ENCODE measurements at regions not wholly inside any gene's neighbourhood (a gene's known extent, or its start where the extent isn't known, plus 50 kb on each side); places are given as distances from the start of the nearest gene placed in this dataset.

DNA sequence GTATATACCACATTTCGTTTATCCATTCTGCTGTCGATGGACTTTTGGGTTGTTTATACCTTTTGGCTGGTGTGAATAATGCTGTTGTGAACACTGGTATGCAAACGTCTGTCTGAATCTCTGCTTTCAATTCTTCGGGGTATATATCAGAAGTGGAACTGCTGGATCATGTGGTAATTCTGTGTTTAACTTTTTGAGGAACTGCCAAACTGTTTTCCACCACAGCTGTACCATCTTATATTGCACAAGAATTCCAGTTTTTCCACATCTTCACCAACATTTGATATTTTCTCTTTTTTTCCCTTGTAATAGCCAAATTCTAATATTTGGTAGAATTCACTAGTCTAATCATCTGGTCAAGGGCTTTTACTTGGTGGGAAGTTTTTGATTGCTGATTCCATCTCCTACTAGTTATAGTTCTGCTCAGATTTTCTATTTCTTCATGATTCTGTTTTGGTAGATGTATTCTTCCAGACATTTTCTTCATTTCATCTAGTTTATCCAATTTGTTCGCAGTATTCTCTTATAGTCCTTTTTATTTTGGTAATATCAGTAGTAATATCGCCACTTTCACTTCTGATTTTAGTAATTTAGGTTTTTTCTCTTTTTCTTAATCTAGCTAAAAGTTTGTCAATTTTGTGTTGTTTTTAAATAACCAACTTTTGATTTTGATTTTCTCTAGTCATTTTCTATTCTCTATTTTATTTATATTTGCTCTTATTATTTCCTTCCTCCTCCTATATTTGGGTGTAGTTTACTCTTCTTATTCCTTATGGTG, 271.2 kb downstream of the ZEB1 start:
- Histone ChIP-seq H3K4me3 (replicated peaks; ENCODE audit: insufficient read depth, low read length) (no peak overlapping the region), H3K27me3 (ENCODE audit: insufficient read depth, poor library complexity, severe bottlenecking) (no peaks in the 10 kb centered on the region), H3K27ac (replicated peaks) (no peak overlapping the region)
- peak in 1 of 2 experiments; percentile 25 for DNase-seq (ENCODE audit: low read depth in 1 of 2, low spot score in 1 of 2)
- TF ChIP-seq POLR2AphosphoS5 (IDR thresholded peaks at IDR 0.05; ENCODE audit: low read depth) (peak; percentile 60; the same call in 1 of the 2 replicates), GABPA (IDR thresholded peaks at IDR 0.05; ENCODE audit: low read depth) (no peak), SPI1 (IDR thresholded peaks at IDR 0.05; ENCODE audit: borderline replicate concordance, low read depth) (peak; percentile 96)

DNA sequence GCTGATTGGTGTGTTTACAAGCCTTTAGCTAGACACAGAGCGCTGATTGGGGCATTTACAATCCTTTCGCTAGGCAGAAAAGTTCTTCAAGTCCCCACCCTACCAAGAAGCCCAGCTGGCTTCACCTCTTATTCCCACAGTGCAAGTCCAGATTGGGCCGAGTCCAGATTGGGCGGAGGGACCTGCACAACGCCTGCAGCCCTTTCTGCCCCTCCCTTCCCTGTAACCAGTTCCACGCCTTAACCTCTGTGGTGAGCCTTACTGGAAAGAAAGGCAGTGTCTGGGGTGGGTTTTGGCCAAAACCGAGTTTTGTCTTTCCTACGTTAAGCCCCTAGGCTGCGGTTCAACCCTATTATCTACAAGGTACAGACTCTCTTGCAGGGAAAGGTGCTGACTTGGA, 268.7 kb downstream of the ZEB1 start:
- Histone ChIP-seq H3K27me3 (ENCODE audit: insufficient read depth, poor library complexity, severe bottlenecking) (no peaks in the 10 kb centered on the region), H3K4me3 (replicated peaks; ENCODE audit: insufficient read depth, low read length) (no peak overlapping the region)

DNA sequence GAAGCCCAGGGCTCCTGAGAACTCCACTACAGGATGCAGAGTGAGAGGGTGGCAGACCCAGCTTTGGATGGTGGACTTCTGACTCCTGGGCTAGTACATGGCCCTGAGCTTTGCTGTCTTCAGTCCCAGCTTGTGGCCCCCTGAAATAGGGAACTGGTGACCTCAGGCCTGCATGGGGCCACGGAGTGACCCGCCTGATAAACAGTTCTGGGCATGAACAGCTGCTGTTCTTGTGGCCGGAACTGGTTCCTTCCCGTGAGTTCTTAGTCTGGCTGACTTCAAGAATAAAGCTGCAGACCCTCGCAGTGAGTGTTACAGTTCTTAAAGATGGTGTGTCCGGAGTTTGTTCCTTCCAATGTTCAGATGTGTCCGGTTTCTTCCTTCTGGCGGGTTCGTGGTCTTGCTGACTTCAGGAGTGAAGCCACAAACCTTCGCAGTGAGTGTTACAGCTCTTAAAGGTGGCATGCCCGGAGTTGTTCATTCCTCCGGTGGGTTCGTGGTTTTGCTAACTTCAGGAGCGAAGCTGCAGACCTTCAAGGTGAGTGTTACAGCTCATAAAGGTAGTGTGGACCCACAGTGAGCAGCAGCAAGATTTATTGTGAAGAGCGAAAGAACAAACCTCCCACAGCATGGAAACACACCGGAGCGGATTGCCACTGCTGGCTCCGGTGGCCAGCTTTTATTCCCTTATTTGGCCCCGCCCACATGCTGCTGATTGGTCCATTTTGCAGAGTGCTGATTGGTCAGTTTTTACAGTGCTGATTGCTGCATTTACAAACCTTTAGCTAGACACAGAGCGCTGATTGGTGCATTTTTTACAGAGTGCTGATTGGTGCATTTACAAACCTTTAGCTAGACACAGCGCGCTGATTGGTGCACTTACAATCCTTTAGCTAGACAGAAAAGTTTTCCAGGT, 268.0 kb downstream of the ZEB1 start:
- TF ChIP-seq, protein P1, sequence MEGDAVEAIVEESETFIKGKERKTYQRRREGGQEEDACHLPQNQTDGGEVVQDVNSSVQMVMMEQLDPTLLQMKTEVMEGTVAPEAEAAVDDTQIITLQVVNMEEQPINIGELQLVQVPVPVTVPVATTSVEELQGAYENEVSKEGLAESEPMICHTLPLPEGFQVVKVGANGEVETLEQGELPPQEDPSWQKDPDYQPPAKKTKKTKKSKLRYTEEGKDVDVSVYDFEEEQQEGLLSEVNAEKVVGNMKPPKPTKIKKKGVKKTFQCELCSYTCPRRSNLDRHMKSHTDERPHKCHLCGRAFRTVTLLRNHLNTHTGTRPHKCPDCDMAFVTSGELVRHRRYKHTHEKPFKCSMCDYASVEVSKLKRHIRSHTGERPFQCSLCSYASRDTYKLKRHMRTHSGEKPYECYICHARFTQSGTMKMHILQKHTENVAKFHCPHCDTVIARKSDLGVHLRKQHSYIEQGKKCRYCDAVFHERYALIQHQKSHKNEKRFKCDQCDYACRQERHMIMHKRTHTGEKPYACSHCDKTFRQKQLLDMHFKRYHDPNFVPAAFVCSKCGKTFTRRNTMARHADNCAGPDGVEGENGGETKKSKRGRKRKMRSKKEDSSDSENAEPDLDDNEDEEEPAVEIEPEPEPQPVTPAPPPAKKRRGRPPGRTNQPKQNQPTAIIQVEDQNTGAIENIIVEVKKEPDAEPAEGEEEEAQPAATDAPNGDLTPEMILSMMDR (IDR thresholded peaks at IDR 0.05; ENCODE audit: insufficient read depth, low read length), result no peak
- TF ChIP-seq, protein P2, sequence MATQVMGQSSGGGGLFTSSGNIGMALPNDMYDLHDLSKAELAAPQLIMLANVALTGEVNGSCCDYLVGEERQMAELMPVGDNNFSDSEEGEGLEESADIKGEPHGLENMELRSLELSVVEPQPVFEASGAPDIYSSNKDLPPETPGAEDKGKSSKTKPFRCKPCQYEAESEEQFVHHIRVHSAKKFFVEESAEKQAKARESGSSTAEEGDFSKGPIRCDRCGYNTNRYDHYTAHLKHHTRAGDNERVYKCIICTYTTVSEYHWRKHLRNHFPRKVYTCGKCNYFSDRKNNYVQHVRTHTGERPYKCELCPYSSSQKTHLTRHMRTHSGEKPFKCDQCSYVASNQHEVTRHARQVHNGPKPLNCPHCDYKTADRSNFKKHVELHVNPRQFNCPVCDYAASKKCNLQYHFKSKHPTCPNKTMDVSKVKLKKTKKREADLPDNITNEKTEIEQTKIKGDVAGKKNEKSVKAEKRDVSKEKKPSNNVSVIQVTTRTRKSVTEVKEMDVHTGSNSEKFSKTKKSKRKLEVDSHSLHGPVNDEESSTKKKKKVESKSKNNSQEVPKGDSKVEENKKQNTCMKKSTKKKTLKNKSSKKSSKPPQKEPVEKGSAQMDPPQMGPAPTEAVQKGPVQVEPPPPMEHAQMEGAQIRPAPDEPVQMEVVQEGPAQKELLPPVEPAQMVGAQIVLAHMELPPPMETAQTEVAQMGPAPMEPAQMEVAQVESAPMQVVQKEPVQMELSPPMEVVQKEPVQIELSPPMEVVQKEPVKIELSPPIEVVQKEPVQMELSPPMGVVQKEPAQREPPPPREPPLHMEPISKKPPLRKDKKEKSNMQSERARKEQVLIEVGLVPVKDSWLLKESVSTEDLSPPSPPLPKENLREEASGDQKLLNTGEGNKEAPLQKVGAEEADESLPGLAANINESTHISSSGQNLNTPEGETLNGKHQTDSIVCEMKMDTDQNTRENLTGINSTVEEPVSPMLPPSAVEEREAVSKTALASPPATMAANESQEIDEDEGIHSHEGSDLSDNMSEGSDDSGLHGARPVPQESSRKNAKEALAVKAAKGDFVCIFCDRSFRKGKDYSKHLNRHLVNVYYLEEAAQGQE (IDR thresholded peaks at IDR 0.05; ENCODE audit: insufficient replicate concordance, low read depth), result no peak
- TF ChIP-seq GABPA (IDR thresholded peaks at IDR 0.05; ENCODE audit: low read depth) (no peak), SPI1 (IDR thresholded peaks at IDR 0.05; ENCODE audit: borderline replicate concordance, low read depth) (peak; percentile 29; the same call in 1 of the 2 replicates), POLR2AphosphoS5 (IDR thresholded peaks at IDR 0.05; ENCODE audit: low read depth) (no peak)
- Histone ChIP-seq H3K27me3 (ENCODE audit: insufficient read depth, poor library complexity, severe bottlenecking) (no peaks in the 10 kb centered on the region), H3K4me3 (replicated peaks; ENCODE audit: insufficient read depth, low read length) (no peak overlapping the region), H3K27ac (replicated peaks) (no peak overlapping the region)
- DNase-seq (ENCODE audit: low read depth in 1 of 2, low spot score in 1 of 2), result peak in 1 of 2 experiments; percentile 28

More for the DNA sequence above, 268.7 kb downstream of the ZEB1 start:
- H3K27ac ChIP-seq (replicated peaks), result no peak overlapping the region
- TF ChIP-seq, protein P2 (IDR thresholded peaks at IDR 0.05; ENCODE audit: insufficient replicate concordance, low read depth), result no peak
- TF ChIP-seq SPI1 (IDR thresholded peaks at IDR 0.05; ENCODE audit: borderline replicate concordance, low read depth), result no peak
- no peak for TF ChIP-seq POLR2AphosphoS5 (IDR thresholded peaks at IDR 0.05; ENCODE audit: low read depth)
- TF ChIP-seq GABPA (IDR thresholded peaks at IDR 0.05; ENCODE audit: low read depth), result no peak
- TF ChIP-seq, protein P1 (IDR thresholded peaks at IDR 0.05; ENCODE audit: insufficient read depth, low read length), result no peak
- DNase-seq (ENCODE audit: low read depth in 1 of 2, low spot score in 1 of 2), result no peak

DNA sequence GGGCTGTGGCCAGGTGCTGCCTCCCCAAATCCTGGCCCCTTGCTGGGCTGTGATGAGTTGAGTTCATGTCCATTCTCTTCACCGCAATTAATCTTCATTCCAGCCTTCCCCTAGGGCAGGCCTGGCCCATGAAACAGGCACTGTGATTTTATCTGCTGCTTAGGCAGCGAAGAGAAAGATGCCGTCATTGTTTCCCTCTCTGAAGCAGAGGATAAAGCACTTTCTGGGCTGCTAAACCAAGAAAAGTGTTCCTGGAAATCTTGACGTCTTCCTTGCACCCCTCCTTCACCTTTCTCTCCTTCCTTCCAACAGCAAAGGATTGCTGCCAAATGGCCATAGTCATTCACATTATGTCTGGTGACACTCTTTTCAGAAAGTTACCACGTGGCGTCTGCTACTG, 265.9 kb downstream of the ZEB1 start:
- Histone ChIP-seq H3K4me3 (replicated peaks; ENCODE audit: insufficient read depth, low read length) (no peak overlapping the region), H3K27me3 (ENCODE audit: insufficient read depth, poor library complexity, severe bottlenecking) (no peaks in the 10 kb centered on the region), H3K27ac (replicated peaks) (no peak overlapping the region)
- TF ChIP-seq, protein P1 (IDR thresholded peaks at IDR 0.05; ENCODE audit: insufficient read depth, low read length), result no peak
- TF ChIP-seq, protein P2 (IDR thresholded peaks at IDR 0.05; ENCODE audit: insufficient replicate concordance, low read depth), result no peak
- TF ChIP-seq GABPA (IDR thresholded peaks at IDR 0.05; ENCODE audit: low read depth) (no peak), SPI1 (IDR thresholded peaks at IDR 0.05; ENCODE audit: borderline replicate concordance, low read depth) (no peak), POLR2AphosphoS5 (IDR thresholded peaks at IDR 0.05; ENCODE audit: low read depth) (no peak)
- no peak for DNase-seq (ENCODE audit: low read depth in 1 of 2, low spot score in 1 of 2)

Measured in HL-60 (cell line).